GM20431 (cell line): ENCODE measurements at regions not wholly inside any gene's neighbourhood (a gene's known extent, or its start where the extent isn't known, plus 50 kb on each side); places are given as distances from the start of the nearest gene placed in this dataset.
"Not testable (repeated sequence)": the region's sequence is repeated elsewhere in the genome, so short reads cannot be mapped to it uniquely, and the experiment has no call there.

ENCODE experiments used
- in situ Hi-C: fragments of 300-500 bp; cut with MseI, MboI; formaldehyde crosslinking; loops from one replicate; pipeline ENCODE4 v1.15.0; 2020; ENCODE audit warnings: low sequenced_read_pairs; ENCODE audit not compliant: unreplicated experiment

DNA sequence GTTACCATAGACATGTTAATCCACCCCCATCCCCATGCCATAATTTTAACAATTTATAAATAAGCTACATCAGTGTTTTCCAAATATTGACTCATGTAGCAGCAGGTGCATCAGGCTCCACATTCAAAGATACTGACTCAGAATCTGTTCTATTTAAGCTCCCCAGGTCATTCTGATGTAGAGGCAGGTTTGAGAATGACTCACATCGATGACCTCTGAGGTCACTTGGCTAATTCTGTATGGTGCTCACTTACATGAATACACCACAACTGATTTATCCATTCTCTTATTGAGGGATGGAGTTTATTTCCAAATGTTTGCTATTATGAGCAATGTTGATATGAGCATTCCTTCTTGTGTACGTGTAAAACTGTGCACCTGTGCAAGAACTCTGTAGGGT, 1159.0 kb downstream of the TYW1 start:
- in situ Hi-C loops = no loop called here

DNA sequence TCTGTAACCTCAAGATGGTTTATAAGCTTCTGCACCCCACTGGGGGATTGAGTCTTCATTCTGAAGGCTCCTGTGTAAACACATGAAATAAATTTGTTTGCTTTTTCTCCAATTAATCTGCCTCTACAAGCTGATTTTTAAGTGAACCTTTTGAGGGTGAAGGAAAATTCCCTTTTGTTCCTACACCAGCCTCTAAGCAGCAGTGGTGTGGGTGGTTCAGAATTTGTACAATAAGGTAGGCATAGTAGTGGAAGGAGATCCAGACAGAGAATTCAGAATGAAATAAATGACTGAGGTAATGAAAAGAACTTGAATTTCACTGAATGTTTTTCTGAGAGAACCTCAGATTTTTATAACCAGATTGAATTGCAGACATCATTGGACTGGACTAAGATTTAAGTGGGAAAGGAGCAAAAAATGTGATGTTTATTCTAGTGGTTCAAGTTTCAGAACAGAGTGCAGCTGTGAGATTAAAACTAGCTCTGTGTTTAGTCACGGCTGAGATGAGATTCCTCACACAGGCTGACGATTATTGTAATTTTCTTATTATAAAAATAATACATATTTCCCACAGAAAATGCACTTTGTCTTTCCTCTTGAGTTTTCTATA, 1162.2 kb downstream of the TYW1 start:
- in situ Hi-C loops = no loop called here

DNA sequence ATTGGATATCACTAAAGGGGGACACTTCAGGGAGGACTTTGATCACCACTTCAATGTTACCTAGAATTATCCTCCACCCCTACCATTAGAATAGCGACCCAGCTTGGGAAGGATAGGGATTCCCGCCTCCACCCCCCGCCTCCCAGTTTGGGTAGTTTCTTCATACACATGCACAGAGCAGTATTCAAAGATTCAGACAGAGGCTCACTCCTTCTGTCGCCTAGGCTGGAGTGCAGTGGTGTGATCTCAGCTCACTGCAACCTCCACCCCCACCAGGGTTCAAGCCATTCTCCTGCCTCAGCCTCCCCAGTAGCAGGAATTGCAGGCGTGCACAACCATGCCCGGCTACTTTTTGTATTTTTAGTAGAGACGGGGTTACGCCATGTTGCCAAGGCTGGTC, 1166.1 kb downstream of the TYW1 start:
- in situ Hi-C loops = no loop called here

DNA sequence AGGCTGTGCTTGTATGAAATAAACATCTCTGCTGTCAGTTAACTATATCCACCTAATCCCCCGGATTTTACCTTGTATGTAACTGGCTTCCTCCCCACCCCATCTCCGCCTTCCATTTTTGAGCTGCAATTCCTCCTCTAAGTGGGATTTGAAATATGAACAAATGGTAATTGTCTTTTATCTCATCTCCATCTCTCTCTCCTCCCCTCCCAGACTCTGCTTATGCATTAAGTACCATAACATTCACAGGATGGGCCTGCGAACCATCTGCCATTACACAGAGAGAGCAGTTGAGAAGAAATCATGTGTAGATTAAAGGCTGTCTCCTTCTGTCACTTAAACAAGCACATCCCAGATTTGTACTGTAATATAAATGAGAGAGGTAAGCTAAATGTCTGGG, 1169.9 kb downstream of the TYW1 start:
- in situ Hi-C loops = no loop called here

DNA sequence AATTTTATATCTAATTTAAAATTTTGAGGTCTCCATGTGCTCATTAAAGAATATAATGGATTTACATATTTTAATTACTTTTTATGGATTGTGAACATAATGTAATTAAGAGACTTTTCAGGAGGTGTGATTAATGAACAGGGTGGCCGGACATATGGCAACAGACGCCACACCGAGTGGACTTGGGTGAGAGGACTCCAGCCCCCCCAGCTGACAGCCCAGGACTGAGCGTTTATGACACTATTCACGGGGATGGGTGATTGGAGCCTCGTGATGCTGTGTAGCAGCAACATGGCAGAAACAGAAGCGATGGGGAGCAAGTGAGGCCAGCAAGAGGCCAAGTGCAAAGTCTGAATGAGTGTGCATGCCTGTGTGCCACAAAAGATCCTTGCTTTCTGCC, 1176.9 kb downstream of the TYW1 start:
- in situ Hi-C loops = no loop called here

DNA sequence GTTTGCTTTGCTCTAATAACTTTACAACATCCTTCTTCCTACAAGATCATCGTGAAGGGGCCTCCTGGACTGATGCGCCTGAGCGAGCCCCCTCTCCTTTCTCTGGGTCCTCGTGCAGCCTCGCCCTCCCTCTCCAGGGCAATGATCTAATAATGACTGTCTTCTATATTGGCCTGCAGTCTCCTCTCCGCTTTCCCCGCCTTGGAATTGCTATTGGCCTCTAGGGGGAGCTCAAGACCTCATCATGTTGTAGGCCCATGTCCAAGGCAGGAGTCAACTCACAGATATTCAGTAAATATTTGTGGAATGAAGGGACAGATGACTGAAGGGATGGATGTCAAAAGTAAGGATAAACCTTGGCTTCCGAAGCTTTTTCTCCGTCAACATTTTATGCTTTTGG, 1180.3 kb downstream of the TYW1 start:
- in situ Hi-C loops = no loop called here

DNA sequence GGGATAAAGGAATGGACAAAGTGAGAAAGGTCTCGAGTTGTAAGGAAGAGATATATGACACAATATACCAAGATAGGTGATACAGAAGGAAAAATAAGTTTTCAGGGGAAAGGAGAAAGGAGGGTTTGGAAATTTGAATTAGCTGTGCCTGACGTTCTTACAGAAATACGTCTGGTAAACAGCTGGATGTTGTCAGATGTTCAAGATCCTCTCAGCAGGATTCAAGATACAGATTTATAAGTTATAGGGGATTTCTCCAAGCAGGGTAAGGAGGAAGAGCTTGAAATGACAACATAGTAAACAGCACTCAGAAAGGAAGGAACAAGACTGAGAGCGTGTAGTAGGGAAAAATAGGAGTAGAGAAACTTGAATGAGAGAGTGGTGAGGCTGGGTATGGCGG, 1184.1 kb downstream of the TYW1 start:
- in situ Hi-C loops = no loop called here

DNA sequence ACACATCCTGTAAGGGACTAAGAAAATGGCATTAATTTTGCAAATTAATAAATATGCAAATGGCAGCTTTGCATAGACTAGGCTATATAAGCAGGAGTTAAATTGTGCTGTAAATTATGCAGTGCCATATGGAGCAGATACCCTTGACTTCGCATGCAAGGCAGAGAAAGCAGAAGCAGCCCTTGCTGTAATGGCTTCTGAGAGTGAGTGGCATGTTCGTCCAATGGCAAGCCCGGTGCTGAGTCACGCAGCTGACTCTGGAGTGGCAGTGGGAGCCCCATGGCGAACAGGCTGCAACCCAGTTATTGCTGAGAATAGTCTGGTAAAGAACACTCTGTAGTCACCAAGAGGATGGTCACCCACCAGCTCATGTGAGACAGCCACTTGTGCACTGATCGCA, 1186.5 kb downstream of the TYW1 start:
- in situ Hi-C loops = no loop called here

DNA sequence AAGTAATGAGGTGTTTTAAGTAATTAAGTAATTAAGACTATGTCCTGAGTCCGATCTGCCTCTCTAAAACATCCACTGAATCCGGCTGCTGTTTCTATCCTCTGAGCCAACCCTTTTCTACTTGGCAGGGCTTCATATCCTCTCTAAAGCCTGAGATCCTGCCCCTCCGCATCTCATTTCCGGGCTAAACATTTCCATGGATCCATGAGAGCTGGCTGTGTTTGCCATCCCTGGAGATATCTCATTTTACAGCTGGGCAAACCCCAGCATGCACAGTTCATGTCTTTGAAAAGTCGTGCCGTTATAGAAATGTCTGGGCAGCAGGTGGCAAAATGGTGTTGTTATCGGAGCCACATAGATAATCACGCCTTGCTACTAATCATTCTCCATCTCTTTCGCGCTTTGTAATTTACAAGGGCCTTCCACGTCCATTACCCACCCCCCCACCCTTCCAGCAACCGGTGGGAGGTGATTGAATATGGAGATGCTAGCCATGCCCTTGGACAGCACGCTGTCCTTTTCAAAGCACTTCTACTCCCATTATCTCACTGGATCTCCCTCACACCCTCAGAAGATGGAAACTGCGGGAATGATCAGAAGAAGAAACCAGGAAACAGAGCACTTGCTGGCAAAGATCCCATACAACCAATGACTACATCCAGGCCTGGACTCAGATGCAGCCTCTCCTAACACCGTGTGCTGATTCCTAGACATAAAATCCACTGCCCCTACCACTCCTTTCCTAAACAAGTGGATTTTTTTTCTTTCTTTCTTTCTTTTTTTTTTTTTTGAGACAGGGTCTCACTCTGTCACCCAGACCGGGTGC, 1189.2 kb downstream of the TYW1 start:
- in situ Hi-C loops = no loop called here

DNA sequence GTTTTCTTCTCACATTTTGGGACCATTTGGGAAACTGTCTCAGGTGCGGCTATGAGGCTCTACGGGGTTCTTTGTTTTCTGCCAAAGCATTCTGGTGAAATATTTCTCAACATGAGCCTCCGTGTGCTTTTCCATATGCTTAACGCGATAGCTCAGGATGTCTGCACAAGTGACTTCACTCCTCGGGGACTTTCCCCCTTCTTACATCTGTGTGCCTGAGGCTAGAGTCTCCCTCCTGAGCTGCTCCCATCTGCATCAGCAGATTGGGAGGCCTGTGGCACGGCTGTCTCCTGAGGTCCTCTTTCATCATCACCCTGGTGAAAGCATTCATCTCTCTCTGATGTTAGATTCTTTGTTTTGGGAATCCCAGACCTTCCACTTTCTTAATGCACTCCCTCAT, 1190.9 kb downstream of the TYW1 start:
- in situ Hi-C loops = no loop called here

DNA sequence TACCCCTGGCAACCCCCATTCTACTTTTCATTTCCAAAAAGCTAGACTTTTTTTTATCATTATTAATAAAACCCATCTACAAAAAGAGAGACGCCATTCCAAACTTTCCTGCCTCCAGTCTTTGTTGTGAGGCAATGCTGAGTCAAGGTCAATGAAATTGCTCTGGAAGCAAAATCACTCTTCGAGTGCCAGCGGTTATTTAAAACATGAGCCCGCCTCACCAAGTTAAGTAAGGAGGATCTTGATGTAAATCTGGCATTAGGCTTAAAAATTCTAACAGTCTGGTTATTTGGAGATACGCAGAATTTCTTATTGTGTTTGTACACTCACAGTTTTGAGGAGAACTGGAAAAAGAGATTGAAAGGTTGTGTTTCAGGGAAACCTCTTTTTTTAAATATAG, 1196.3 kb downstream of the TYW1 start:
- in situ Hi-C loops = no loop called here

DNA sequence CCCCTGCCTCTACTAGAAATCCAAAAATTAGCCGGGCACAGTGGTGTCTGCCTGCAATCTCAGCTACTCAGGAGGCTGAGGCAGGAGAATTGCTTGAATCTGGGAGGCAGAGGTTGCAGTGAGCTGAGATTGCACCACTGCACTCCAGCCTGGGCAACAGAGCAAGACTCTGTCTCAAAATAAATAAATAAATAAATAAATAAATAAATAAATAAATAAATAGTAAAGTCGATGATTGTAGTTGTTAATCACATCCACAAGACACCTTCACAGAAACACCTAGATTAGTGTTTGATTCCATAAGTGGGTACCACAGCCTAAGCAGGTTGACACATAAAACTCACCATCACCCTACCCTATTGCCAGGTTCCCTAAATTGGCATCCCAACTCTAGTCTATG, 1199.0 kb downstream of the TYW1 start:
- in situ Hi-C loops = not testable (repeated sequence)

DNA sequence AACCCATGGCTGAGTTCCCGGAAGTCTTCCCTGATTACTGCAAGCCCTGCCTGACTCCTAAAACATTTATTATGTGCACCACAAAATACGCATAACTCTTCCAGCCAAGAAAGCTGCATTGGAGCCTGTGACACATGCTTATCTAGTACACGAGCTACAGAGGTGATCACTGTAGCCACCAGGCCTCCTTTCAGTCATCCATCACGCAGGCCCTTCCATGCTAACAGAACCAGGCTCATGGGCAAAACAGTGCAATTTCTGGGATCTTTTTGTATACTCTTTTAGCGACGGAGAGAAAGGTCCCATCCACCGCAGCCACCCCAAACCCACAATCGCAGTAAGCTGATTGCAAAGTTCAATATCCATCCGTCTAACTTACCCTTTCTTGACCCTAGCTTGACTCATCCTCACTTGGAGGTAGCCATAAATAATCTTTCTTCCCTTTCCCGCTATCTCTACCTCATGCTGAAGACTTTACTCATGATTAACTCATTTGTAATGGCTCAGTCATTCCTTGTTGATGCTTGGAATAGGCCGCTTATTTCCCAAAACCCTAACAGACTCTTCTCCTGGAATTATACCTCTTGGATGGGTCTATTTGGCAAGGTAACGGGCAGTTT, 1203.5 kb downstream of the TYW1 start:
- in situ Hi-C loops = loop anchor here (25.0 kb wide), 1 partner anchor 88 kb away; no protein-coding TSS in a partner anchor

DNA sequence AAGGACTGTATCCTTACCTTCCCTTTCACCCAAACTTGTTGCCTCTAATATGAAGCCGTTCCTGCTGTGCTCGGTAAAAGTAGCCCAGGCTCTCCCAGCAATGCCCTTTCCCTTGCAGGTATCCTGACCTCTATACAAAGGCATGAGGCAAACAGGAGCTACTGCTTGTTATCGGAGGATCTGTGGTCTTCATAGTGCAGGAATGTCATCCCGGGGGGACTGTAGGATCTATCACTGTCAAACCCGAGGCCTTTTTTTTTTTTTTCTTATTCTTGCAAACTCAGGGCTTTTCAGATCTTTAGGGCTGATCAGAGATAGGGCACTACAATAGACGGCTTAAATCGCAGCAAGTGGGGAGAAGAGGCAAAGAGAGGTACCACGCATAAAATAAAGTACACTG, 1206.6 kb downstream of the TYW1 start:
- in situ Hi-C loops = loop anchor here (25.0 kb wide), 1 partner anchor 91 kb away; no protein-coding TSS in a partner anchor

DNA sequence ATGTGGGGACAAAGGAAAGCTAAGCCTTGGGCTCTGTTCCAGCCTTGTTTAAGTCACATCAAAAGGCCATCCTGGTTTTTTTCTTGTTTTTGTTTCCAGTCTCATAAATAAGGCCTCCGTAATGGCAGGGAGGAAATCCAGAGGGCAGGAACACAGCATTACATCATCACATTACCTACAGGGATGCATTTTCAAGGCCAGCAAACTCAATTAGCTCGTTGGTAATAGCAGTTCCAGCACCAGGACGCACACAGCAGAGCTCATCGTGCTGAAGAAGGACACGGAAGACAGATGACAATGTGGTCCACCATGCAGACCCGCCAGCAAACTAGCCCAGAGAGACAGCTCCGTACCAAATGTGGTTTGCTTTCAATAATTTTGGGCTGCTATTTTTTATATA, 1209.2 kb downstream of the TYW1 start:
- in situ Hi-C loops = loop anchor here (25.0 kb wide), 1 partner anchor 94 kb away; no protein-coding TSS in a partner anchor

DNA sequence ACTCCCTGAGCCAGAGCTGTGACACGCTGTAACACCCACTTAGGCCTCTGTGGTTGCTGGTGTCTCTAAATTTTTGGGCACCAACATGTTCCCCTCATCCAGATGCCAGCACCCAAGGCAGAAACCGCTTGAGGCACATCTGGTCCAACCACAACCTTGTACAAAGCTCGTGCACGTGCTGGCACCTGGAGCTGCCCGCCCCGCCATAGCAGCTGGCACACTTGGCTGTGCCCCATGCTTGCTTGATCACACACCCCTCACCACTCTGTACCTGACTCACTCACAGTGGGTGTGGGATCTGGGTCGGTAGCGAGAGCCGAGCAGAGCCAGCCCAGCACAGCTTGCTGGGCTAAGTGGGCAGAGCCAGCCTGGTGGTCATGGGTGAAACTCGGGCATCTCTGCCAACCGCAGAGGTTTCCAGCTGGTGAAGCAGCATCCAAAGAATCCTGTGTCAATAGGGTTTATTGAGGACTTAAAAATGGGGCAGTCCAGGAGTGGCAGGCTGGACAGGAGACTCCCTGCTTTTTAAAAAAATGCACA, 1210.4 kb downstream of the TYW1 start:
- in situ Hi-C loops = loop anchor here (25.0 kb wide), 1 partner anchor 95 kb away; no protein-coding TSS in a partner anchor

DNA sequence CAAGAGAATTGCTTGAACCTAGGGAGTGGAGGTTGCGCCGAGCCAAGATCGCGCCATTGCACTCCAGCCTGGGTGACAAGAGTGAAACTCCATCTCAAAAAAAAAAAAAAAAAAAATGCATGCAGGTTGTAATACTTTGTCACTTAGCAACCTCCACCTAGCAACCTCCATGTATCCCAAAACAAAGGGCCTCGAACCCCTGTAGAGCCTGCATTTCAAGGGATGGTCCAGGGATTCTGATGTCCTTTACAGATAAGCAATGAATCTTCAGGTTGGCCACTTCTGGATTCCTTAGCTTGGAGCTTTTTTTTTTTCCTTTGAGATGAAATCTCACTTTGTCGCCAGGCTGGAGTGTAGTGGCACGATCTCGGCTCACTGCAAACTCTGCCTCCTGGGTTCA, 1211.0 kb downstream of the TYW1 start:
- in situ Hi-C loops = loop anchor here (25.0 kb wide), 1 partner anchor 95 kb away; no protein-coding TSS in a partner anchor

DNA sequence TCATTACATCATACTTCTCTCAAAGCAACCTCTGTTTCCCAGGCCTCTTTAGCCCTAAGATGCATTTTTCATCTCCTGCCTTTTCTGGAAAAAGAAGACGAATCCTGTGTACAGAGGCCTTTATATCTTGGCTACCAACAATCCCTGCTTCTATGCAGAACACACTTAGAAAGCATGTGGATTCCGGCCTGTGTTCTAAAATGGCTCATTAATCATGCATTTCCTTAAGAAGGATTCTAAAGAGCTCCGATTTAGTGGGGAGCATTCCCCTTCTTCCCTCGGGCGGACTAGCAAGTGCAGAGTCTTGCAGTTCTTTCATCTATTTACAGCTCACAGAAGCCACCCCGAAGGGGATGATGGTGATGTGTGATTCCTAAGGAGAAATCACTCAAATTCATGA, 1212.9 kb downstream of the TYW1 start:
- in situ Hi-C loops = loop anchor here (25.0 kb wide), 1 partner anchor 97 kb away; no protein-coding TSS in a partner anchor

DNA sequence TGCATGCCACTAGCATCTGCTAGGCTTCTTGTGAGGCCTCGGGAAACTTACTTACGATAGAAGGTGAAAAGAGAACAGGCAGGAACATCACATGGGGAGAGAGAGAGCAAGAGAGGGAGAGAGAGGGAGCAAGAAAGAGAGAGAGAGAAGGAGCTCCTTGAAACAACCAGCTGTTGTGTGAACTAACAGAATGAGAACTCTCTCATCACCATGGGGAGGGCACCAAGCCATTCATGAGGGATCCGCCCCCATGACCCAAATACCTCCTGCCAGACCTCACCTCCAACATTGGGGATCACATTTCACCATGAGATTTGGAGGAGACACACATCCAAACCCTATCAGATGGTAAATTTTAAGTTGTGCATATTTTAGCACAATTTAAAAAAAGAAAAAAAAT, 1217.2 kb downstream of the TYW1 start:
- in situ Hi-C loops = loop anchor here (25.0 kb wide), 1 partner anchor 102 kb away; no protein-coding TSS in a partner anchor

DNA sequence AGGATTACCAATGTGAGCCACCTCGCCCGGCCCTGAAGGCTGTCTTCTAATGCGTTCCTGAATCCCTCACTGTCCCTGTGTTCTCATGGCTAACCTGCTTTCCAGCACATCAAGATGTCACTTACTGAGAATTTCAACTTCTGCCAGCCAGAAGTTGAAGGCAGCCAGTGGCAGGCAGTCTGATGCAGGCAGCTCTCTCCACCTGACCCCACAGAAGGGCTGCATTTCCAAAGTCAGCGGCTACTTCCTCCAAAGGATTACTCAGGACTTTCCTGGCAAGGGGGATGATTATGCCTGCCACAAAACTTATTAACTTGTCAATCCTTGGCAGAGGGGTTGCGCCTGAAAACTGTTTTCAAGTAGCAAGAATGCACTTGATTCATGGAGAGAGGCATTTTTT, 1219.4 kb downstream of the TYW1 start:
- in situ Hi-C loops = loop anchor here (25.0 kb wide), 1 partner anchor 104 kb away; no protein-coding TSS in a partner anchor

DNA sequence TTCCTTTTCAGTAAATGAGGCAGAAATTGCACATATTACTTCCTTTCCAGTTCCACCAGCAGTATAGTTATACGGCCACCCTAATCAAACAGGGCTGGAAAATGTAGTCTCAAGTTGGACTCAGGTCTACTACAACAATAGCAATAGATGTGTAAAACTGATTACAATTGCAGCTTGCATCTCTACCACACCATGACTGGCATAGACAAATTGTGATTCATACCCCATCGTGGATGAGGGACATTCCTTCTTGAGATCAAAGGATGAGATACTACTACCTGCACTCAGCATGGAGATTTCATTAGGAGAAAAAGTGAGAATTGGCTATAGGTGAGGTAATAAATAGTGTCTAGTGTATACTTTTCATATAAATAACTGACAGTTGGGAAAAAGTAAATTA, 1220.8 kb downstream of the TYW1 start:
- in situ Hi-C loops = loop anchor here (25.0 kb wide), 1 partner anchor 105 kb away; no protein-coding TSS in a partner anchor
